ENCODE measurements at regions not wholly inside any gene's neighbourhood (a gene's known extent, or its start where the extent isn't known, plus 50 kb on each side); places are given as distances from the start of the nearest gene placed in this dataset.

- peak in 1 of 3 experiments; percentile 91; a peak in 2 of 6 replicates for TF ChIP-seq ZBTB11 (CRISPR knock-in tag; IDR thresholded peaks at IDR 0.05)
- TF ChIP-seq REST (IDR thresholded peaks at IDR 0.05; ENCODE audit: borderline replicate concordance): no peak; the same call in 1 of the 2 replicates
- peak; percentile 92 for TF ChIP-seq REST (CRISPR knock-in tag; IDR thresholded peaks at IDR 0.05; ENCODE audit: low read depth)
- TF ChIP-seq ZFP30 (CRISPR knock-in tag; IDR thresholded peaks at IDR 0.05; ENCODE audit: borderline replicate concordance): peak; percentile 74; the same call in 1 of the 2 replicates
- peak; percentile 99 for TF ChIP-seq ZNF41 (CRISPR knock-in tag; conservative IDR thresholded peaks at IDR 0.05)
- peak; percentile 69 for TF ChIP-seq GABPA (tag; conservative IDR thresholded peaks at IDR 0.05; ENCODE audit: low read depth)
- peak; percentile 99 for TF ChIP-seq ARID3B (CRISPR knock-in tag; IDR thresholded peaks at IDR 0.05; ENCODE audit: borderline replicate concordance)
- peak; percentile 98 for TF ChIP-seq TCF15 (CRISPR knock-in tag; IDR thresholded peaks at IDR 0.05)
- peak; percentile 88 for TF ChIP-seq TFE3 (CRISPR knock-in tag; IDR thresholded peaks at IDR 0.05)
These were observed 348.3 kb upstream of the SFSWAP start (continued) for GRCh38 chr12:131362291-131363211.
